ENCODE measurements at regions not wholly inside any gene's neighbourhood (a gene's known extent, or its start where the extent isn't known, plus 50 kb on each side); places are given as distances from the start of the nearest gene placed in this dataset.

DNA sequence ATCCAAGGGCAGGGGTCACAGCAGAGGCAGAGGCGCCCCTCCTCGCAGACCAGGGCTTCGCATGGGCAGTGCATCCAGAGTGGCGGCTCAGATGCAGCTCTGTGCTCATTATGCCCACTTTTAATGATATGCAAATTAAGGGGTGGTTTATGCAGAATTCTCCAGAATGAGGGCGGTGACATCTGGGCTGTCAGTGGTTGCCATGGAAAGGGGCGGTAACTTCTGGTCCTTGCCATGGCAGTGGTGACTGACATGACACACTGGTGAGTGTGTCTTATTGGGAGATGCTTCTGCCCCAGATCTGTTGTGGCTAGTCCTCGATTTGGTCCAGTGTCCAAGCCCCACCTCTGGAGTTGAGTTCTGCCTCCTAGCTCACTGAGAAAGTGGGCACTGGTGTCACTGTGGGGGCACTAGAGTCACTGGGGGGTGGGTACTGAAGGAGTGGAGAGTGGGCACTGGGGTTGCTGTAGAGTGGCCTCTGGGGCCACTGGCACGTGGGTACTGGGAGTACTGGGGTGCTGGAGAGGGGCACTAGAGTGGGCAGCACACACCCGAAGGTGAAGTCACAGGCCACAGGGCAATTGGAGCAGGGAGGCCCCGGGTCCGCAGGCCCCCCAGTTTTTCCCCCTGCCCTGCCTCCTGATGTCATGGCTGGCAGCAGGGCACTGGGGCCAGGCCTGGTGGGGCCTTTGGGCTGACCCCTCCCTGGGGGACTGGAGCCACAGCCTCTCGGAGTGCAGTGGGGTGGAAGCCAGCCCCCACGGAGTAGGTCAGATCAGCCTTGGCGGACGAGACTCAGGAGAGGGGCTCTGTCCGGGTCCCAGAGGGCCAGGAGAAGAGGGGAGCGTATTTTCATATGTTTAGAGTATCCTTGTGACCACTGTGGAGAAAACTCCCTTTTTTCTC lies 98.6 kb upstream of the NKX1-1 start:
- H3K36me3 Mint-ChIP-seq = no peaks in the 10 kb centered on the region
- H3K4me3 Mint-ChIP-seq = no peak overlapping the region
- DNase-seq (ENCODE audit: low spot score in 2 of 2) (no peak), ATAC-seq (ENCODE audit: low read depth) (no peak)
- H3K27ac Mint-ChIP-seq = no peak overlapping the region
- no peaks in the 10 kb centered on the region for H3K4me1 Mint-ChIP-seq
- H3K9me3 Mint-ChIP-seq = no peaks in the 10 kb centered on the region
- peaks cover 6% of the 10 kb centered on the region for H3K27me3 Mint-ChIP-seq

DNA sequence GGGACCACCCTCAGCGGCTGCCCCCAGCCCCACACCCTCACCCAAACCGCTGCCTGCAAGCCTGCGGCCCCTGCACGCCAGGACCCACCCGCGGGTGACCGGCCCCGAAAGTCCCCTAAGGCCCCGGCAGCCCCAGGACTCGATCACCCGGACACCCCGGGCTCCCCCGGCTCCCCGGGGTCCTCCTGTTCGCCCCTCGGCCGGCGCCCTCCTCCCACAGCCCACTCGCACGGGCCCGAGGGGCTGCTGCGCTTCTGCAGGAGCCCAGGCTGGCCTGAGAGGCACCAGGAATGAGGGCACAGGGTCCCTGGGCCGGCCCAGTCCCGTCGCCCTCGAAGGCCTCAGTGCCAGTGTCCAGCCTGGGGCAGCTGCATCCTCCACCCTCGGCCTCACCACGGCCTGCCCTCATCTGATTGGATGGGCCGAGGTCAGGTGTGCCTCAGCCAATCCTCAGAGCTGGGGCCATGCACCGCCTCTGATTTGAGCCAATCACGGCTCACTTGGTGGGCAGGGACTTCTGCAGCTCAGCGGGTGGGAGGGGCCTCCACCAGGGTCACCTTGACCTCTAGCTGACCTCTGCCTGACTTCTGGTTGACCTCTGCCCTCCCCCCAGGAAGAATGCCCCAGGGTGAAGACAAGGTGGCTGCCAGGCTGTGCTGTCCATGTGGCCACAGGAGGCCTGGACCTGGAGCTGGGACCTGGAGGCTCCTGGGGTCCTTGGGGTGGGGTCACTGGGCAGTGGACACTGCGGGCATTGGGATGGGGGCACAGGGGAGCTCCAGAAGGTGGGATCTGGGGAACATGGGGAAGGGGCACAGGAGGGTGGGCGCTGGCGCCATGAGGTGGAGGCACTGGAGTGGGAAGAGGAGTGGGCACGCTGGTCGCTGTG lies 97.6 kb upstream of the NKX1-1 start:
- no peak for DNase-seq (ENCODE audit: low spot score in 2 of 2)
- no peaks in the 10 kb centered on the region for H3K9me3 Mint-ChIP-seq

DNA sequence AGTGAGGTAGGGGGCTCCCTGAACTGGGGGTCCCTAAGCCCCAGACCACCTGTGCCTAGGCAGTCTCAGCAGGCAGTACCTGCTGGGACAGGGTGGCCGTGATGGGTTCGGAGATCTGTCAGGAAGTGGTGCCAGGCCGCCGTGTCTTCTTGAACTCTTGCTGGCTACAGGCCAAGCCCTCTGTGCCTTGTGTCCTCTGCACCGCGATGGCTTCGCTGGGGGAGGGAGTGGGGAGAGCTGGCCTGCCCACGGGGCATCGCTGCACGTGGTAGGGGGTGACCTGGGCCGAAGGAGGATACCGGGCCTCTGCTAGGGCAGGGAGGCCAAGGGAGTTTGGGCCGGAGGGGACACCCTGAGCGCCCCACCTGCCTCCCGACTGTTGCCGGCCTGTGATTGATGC lies 96.7 kb upstream of the NKX1-1 start:
- Mint-ChIP-seq H3K27me3 (peaks cover 6% of the 10 kb centered on the region), H3K4me3 (no peak overlapping the region), H3K36me3 (no peaks in the 10 kb centered on the region), H3K9me3 (no peaks in the 10 kb centered on the region), H3K27ac (no peak overlapping the region), H3K4me1 (no peaks in the 10 kb centered on the region)
- DNase-seq (ENCODE audit: low spot score in 2 of 2) (no peak), ATAC-seq (ENCODE audit: low read depth) (no peak)

More for the DNA sequence above, 97.6 kb upstream of the NKX1-1 start:
- Mint-ChIP-seq H3K4me3 (no peak overlapping the region), H3K27ac (no peak overlapping the region), H3K4me1 (no peaks in the 10 kb centered on the region), H3K27me3 (peaks cover 6% of the 10 kb centered on the region), H3K36me3 (no peaks in the 10 kb centered on the region)
- no peak for ATAC-seq (ENCODE audit: low read depth)

DNA sequence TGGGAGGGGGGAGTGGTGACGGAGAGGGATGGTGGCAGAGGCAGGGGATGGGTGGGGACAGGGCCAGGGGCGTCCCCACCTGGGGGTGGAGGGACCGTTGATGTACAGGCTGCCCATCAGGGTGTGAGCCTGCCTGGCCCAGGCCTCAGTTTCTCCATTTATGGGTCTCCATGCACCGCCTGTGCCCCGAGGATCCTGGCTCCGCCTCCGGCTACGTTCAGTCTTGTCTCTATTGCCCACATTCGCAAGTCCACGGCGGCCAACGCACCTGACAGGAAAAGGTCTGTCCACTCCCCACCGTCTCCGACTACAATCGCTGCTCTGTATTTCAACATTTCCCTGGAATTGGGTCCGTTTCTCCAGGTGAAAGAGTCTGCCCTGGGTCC lies 96.3 kb upstream of the NKX1-1 start:
- Mint-ChIP-seq H3K4me1 (no peaks in the 10 kb centered on the region), H3K9me3 (no peaks in the 10 kb centered on the region), H3K27me3 (peaks cover 6% of the 10 kb centered on the region), H3K36me3 (no peaks in the 10 kb centered on the region), H3K27ac (no peak overlapping the region), H3K4me3 (no peak overlapping the region)
- ATAC-seq (ENCODE audit: low read depth) = no peak
- DNase-seq (ENCODE audit: low spot score in 2 of 2) = no peak

DNA sequence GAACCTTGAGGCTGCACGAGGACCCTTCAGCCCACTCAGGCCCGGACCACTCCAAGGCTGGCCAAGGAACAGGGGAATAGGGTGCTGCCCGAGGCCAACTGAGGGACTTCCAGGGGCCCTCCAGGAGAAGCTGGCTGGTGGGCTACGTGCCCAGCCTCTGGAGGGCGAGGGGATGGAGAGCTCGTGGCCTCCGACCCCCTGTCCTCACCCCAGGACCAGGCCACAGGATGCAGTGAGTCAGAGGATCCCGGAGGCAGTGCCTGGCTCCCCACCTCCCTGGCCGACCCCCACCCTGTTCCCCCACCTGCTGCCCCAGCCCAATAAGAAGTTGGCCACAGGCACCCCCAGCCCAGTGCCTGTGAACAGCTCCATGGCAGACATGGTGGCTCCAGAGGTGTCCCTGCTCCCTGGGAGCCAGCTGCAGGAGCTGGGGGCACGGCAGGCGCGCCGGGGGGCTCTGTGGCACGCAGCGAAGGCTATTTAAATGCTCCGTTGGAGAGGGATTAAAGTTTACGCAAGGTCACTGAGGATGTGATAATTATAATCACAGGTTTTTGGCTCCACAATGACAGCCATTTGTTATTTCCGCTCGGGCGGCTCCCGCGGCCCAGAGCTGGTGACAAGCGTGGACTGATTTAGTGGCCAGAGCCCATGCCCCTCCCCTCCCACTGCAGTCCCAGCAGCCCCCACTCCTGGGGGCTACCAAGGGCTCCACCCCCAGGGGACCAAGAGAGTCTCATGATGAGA lies 95.7 kb upstream of the NKX1-1 start:
- Mint-ChIP-seq H3K36me3 (no peaks in the 10 kb centered on the region), H3K27ac (no peak overlapping the region), H3K27me3 (peaks cover 4% of the 10 kb centered on the region), H3K4me1 (no peaks in the 10 kb centered on the region), H3K4me3 (no peak overlapping the region), H3K9me3 (no peaks in the 10 kb centered on the region)
- ATAC-seq (ENCODE audit: low read depth) = no peak
- DNase-seq (ENCODE audit: low spot score in 2 of 2) = no peak

DNA sequence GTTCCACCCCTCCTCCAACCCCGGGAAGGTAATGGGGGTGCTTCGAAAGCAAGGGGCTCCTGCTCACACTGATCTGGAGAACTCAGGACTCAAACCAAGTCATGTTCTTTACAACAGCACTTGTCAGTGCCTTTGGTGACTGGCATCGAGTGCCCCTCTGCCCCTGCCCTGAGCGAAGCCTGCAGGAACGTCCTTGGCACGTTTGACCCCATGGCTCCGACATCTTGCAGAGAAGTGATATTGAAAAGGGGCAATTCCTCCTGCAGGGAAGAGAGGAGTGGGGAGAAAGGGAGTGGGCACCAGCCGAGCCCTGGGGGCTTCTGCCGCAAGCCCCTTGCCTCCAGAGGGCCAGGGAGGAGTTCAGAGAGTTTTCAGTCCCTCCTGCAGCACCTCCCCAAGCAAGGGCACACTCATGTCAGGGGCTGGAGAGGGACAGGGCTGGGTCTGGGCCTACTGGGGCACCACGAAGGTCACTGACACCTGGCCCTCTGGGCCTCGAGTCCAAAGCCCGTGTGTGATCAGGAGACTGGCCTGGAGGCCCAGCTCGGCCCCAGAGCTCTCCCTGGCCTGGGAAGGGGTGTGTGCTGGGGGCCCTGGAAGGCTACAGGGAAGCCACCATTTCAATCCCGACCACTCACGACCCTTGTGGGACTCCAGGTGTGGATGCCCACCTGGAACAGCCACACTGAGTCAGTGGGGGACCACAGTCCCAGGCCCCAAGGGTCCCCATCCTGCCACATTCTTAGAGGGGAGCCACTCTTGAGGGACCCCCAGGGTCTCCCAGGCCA lies 94.9 kb upstream of the NKX1-1 start:
- Mint-ChIP-seq H3K36me3 (no peaks in the 10 kb centered on the region), H3K27ac (no peak overlapping the region), H3K4me1 (no peaks in the 10 kb centered on the region), H3K4me3 (no peak overlapping the region), H3K9me3 (no peaks in the 10 kb centered on the region), H3K27me3 (peaks cover 3% of the 10 kb centered on the region)
- no peak for DNase-seq (ENCODE audit: low spot score in 2 of 2)
- no peak for ATAC-seq (ENCODE audit: low read depth)

DNA sequence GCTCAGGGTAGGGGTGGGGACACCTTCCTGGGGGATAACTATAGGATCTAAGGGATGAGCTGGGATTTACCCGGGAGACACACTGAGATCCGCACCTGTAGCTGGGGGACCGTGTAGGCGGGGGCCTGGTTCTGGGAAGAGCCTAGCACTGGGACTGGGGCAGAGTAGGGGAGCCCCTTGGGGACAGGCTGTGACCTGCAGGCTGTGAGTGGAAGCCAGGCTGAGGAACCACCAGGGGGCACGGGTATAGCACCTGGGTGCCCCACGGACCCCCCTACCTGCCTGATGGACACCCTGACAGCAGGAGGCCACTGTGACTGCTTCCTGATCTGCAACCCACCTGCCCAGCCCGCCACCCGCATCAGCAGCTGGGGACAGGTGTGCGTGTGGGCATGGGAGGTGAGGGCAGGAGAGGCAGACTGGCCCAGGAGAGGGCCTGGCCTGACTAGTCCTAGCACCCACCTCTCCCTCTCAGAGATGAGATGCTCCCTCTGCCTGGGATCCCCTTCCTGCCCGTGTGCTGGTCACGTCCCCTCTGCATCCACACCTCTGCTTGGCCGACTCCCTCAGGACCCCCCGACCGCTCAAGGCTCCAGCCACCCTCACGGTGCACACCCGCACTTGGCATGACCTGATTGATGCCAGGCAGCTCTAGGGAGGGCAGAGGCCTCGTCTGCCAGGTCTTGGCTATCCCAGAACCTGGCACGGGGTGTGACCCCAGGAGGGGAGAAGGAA lies 94.2 kb upstream of the NKX1-1 start:
- H3K27me3 Mint-ChIP-seq = peaks cover 3% of the 10 kb centered on the region
- H3K4me1 Mint-ChIP-seq = no peaks in the 10 kb centered on the region
- no peak for ATAC-seq (ENCODE audit: low read depth)
- no peaks in the 10 kb centered on the region for H3K9me3 Mint-ChIP-seq
- DNase-seq (ENCODE audit: low spot score in 2 of 2) = no peak
- H3K27ac Mint-ChIP-seq = no peak overlapping the region
- no peak overlapping the region for H3K4me3 Mint-ChIP-seq
- H3K36me3 Mint-ChIP-seq = no peaks in the 10 kb centered on the region

DNA sequence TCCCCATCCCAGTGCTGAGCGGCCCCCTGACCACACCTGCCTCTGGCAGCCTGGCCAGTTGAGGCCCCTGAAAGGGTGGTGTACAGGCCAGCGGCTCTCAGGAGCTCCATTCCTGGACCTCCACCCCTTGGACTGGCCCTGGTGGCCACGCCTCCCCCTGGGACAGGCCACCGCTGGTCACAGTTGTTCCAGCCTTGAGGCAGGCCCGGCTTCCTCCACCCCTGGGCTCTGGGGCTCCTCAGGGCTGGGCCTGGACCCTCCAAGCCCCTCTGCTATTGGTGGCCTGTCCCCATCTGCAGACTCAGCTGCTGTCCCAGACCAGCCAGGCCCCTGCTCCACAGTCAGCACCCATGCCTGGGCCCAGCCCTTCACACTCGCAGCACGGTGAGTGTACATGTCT lies 93.2 kb upstream of the NKX1-1 start:
- H3K27me3 Mint-ChIP-seq = peaks cover 5% of the 10 kb centered on the region
- H3K36me3 Mint-ChIP-seq = no peaks in the 10 kb centered on the region
- H3K27ac Mint-ChIP-seq = no peak overlapping the region
- H3K4me3 Mint-ChIP-seq = no peak overlapping the region
- DNase-seq (ENCODE audit: low spot score in 2 of 2) = no peak
- ATAC-seq (ENCODE audit: low read depth) = no peak
- no peaks in the 10 kb centered on the region for H3K9me3 Mint-ChIP-seq
- H3K4me1 Mint-ChIP-seq = no peaks in the 10 kb centered on the region

DNA sequence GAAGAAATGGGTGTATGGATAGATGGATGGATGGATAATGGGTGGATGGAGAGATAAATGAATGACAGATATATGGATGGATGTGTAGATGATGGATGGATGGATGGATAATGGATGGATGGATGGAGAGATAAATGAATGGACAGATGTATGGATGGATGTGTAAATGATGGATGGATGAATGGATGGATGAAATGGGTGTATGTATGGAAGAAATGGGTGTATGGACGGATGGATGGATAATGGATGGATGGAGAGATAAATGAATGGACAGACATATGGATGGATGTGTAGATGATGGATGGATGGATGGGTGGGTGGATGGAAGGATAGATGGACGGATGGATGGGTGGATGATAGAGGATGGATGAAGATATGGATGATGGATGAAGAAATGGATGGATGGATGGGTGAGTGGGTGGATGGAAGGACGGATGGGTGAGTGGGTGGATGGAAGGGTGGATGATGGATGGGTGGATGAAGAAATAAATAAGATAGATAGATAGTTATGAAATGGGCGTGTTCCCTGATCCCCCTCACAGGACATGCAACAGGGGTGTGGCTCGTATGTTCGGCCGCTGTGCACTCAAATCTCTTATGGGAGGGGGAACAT lies 91.1 kb upstream of the NKX1-1 start:
- no peak for ATAC-seq (ENCODE audit: low read depth)
- H3K4me1 Mint-ChIP-seq = no peaks in the 10 kb centered on the region
- H3K4me3 Mint-ChIP-seq = no peak overlapping the region
- no peak overlapping the region for H3K27ac Mint-ChIP-seq
- H3K36me3 Mint-ChIP-seq = no peaks in the 10 kb centered on the region
- no peaks in the 10 kb centered on the region for H3K9me3 Mint-ChIP-seq
- peaks cover 8% of the 10 kb centered on the region for H3K27me3 Mint-ChIP-seq
- DNase-seq (ENCODE audit: low spot score in 2 of 2) = no peak

DNA sequence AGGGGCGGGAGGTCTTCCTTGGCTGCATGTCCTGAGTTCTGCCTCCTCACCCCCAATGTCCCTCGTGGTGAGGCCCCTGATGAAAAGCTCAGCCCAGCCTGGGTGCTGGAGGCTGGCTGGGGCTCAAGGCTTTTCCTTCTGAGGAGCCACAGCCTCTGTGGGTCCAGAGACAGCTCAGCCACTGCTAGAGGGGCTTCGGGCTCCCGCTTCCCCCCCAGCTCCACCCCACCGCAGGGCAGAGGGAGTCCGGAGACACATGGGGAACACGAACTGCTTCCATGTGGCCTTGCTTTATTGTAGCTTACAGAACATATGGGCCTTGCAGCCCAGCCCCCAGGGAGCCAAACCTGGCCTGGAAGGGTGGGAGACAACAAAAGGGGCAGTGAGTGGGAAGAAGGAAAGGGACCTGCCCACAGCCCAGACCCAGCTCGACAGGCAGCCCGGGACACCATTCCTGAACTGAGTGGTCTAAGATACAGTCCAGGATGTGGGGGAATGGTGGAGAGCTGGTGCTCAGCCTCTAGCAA lies 89.9 kb upstream of the NKX1-1 start:
- Mint-ChIP-seq H3K4me1 (no peaks in the 10 kb centered on the region), H3K36me3 (no peaks in the 10 kb centered on the region), H3K4me3 (no peak overlapping the region), H3K27me3 (peaks cover 8% of the 10 kb centered on the region), H3K27ac (no peak overlapping the region), H3K9me3 (no peaks in the 10 kb centered on the region)
- ATAC-seq (ENCODE audit: low read depth) (no peak), DNase-seq (ENCODE audit: low spot score in 2 of 2) (no peak)

DNA sequence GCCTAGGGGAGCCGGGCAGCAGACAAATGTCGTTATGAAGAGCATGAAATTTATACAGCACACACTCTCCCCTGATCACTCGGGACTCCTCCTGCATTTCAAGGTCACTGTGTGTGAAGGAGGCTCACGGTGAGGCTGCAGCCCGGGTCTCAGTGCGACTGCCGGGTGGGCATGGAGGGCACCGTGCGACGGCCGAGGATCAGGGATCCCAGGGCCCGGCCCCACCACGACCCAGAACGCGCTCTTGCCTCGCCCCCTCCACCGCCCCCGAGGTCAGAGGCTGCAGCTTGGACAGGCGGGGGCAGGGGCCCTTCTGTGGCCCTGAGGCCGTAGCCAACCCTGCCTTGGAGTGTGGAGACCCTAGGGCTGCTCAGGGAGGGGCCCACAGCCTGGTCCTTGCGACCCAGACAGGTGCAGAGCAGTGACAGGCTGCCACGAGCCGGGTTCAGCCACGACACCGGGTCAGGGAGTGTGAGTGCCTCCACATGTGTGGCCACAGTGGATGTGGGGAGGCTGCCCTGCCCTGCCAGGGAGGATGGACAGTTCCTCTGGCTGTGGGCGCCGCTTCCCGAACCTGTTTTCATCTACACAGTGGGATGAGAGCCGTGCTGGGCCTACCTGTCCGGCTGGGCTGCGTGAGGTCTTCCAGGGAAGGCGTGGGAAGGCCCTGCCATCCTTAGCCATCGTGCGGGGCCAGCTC lies 89.3 kb upstream of the NKX1-1 start:
- no peak overlapping the region for H3K4me3 Mint-ChIP-seq
- H3K36me3 Mint-ChIP-seq = no peaks in the 10 kb centered on the region
- H3K4me1 Mint-ChIP-seq = no peaks in the 10 kb centered on the region
- ATAC-seq (ENCODE audit: low read depth) = no peak
- H3K27ac Mint-ChIP-seq = no peak overlapping the region
- H3K9me3 Mint-ChIP-seq = no peaks in the 10 kb centered on the region
- peaks cover 7% of the 10 kb centered on the region for H3K27me3 Mint-ChIP-seq
- DNase-seq (ENCODE audit: low spot score in 2 of 2) = no peak

Data from memory B cell (primary cell).